Muscle layer of colon (tissue), 2 donors: ENCODE measurements at regions not wholly inside any gene's neighbourhood (a gene's known extent, or its start where the extent isn't known, plus 50 kb on each side); places are given as distances from the start of the nearest gene placed in this dataset.

Experiments
- H3K27ac ChIP-seq: one replicate; pipeline ENCODE4 v1.7.0; 2013; ENCODE audit warnings: low read depth, mild to moderate bottlenecking, low read length, moderate library complexity
- H3K27me3 ChIP-seq, 2 donors: one replicate each; pipeline ENCODE4 v1.7.0; 2013; ENCODE audit warnings: low read length in 2 of 2, mild to moderate bottlenecking in 2 of 2; ENCODE audit not compliant: insufficient read depth in 2 of 2, control insufficient read depth in 1 of 2
- H3K36me3 ChIP-seq: one replicate; pipeline ENCODE4 v1.7.0; 2013; ENCODE audit warnings: mild to moderate bottlenecking, low read length; ENCODE audit not compliant: insufficient read depth
- H3K4me1 ChIP-seq: one replicate; pipeline ENCODE4 v1.7.0; 2013; ENCODE audit warnings: mild to moderate bottlenecking, low read length; ENCODE audit not compliant: insufficient read depth
- H3K4me3 ChIP-seq, 2 donors: one replicate each; pipeline ENCODE4 v1.7.0; 2013; ENCODE audit warnings: low read length in 2 of 2, low read depth in 1 of 2, mild to moderate bottlenecking in 1 of 2, moderate library complexity in 1 of 2
- H3K9ac ChIP-seq: one replicate; pipeline ENCODE4 v1.7.0; 2013; ENCODE audit warnings: low read length
- H3K9me3 ChIP-seq: one replicate; pipeline ENCODE4 v1.7.0; 2013; ENCODE audit warnings: mild to moderate bottlenecking, low read length
- donor health status: abdominal sarcoma.
- donor health status: Adenocarcinoma of cecum.

DNA sequence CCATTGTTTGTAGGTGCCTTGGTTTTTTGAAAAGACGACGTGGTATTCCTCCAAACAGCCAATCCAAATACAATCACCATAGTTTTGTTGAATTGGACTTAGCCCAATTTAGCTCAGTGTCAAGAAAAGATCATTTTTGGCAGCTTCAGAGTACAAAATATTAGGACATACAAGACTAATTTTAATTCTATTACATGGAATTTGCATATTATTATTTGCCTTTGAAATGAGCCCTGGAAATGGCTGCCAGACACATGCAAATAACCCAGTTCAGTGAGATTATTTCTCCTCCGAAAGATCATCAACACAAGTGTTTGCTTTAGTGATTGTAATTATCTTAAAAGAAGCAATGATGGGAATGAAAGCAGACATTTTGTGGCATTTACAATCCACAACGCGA, 89.3 kb downstream of the PLK2 start:
- Histone ChIP-seq H3K27ac (no peak overlapping the region), H3K9ac (no peak overlapping the region), H3K9me3 (no peaks in the 10 kb centered on the region), H3K4me1 (no peaks in the 10 kb centered on the region), H3K4me3 (no peak overlapping the region), H3K27me3 (no peaks in the 10 kb centered on the region), H3K36me3 (no peaks in the 10 kb centered on the region)

DNA sequence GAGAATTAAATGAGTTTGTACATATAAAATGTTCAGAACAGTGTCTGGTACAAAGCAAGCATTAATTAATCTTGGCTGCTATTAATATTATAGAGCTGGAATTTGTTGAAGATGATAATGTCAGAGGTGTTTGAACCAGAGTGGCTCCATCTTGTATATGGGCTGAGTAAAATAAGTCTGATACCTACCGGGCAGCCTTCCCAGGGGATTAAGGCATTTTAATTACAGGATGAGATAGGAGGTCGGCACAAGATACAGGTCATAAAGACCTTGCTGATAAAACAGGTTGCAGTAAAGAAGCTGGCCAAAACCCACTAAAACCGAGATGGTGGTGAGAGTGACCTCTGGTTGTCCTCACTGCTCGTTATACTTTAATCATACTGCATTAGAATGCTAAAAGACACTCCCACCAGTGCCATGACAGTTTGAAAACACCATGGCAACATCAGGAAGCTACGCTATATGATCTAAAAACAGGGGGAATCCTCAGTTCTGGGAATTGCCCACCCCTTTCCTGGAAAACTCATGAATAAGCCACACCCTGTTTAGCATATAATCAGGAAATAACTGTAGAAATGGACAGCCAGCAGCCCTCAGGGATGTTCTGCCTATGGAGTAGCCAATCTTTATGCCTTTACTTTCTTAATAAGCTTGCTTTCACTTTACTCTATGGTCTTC, 90.2 kb downstream of the PLK2 start:
- Histone ChIP-seq H3K36me3 (no peaks in the 10 kb centered on the region), H3K9me3 (no peaks in the 10 kb centered on the region), H3K9ac (no peak overlapping the region), H3K4me1 (no peaks in the 10 kb centered on the region), H3K4me3 (no peak overlapping the region), H3K27me3 (no peaks in the 10 kb centered on the region), H3K27ac (no peak overlapping the region)

DNA sequence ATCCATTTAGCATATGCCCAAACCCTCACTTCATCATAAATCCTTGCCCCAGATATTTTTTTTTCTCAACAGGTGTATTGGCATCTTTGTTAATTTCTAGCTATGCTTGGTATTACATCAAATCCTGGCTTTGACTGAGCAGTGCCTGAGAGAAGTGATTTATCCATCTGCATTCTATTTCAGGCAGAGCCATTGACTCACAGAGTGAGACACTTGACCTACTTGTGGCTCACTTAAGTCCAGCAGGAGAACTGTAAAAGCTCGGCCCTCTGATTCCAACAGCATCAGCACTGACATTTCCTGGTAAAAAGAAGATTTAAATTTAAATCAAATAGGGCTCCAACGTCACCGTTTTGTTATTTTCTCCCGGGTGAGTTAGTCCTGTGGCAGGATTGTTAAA, 93.4 kb downstream of the PLK2 start:
- Histone ChIP-seq H3K27ac (no peak overlapping the region), H3K4me1 (no peaks in the 10 kb centered on the region), H3K4me3 (no peak overlapping the region), H3K9me3 (no peaks in the 10 kb centered on the region), H3K27me3 (no peaks in the 10 kb centered on the region), H3K36me3 (no peaks in the 10 kb centered on the region), H3K9ac (no peak overlapping the region)

DNA sequence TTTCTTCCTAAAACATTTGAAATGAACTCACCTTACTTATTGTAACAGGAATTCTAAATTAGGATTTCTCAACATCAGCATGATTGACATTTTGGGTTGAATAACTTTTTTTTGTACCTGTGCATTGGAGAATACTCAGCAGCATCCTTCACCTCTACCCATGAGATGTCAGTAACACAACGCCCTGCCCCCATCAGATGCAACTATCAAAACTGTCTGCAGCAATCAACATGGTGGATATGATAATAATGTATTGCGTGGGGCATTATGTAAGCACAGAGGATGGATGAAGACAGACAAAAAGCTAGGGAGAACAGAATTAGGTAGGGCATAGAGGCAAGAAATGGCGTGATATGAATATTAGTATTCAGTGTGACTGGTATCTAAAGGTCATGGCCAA, 94.1 kb downstream of the PLK2 start:
- Histone ChIP-seq H3K27me3 (no peaks in the 10 kb centered on the region), H3K27ac (no peak overlapping the region), H3K4me1 (no peaks in the 10 kb centered on the region), H3K9ac (no peak overlapping the region), H3K4me3 (no peak overlapping the region), H3K9me3 (no peaks in the 10 kb centered on the region), H3K36me3 (no peaks in the 10 kb centered on the region)

DNA sequence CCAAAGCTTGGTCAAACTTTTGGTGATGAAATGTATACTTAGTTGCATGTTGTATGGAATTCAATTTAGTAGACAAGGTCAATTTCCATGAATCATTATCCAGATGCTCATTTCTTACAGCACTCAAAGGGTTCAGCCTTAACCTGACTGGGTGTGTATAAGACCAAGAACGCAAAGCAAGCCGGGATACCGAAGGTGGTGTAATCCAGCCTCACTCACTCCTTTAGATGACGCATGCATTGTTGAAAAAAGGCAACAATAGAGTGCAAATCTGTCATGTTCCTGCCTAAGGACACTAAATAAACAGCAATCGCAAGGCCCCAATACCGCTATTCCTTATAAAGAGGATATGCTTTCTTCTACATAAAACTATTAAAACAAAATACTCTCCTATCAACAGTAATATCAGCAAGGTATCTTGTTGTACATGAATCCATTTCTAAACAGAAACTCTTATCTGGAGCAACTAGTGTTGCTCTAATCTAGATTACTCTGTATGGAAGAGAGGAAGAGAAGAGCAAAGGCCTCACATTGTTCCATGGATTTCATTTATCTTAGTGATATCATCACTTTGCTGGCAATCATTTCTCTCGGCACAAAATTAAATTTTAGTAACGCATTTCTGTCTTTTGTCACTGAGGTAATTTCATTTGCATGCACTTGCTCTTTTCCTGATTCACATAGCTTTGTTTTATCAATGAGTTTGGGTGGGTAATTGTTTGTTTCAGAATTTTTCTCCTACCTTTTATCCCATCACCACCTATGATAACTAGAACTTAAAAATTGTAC, 96.2 kb downstream of the PLK2 start:
- Histone ChIP-seq H3K4me1 (no peaks in the 10 kb centered on the region), H3K4me3 (no peak overlapping the region), H3K27me3 (no peaks in the 10 kb centered on the region), H3K27ac (no peak overlapping the region), H3K9ac (no peak overlapping the region), H3K36me3 (no peaks in the 10 kb centered on the region), H3K9me3 (no peaks in the 10 kb centered on the region)

DNA sequence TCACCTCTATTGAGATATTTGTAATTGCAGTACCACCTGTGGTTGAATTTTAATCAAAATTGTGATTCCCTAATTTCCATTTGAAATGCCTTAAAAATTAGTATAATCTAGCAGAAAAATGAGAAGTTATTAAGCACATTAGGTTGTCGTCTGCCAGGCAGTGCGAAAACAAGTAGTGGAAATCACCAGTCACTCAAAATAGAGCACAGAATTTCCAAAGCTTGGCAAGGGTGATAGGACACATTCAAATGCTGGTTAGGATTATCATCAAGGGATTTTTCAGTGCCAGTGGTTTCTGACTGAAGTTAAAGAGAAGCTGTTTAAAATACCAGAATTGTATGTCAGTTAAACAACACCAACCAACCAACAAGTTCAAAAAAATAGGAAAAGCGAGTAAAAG, 97.8 kb downstream of the PLK2 start:
- no peak overlapping the region for H3K4me3 ChIP-seq
- no peaks in the 10 kb centered on the region for H3K36me3 ChIP-seq
- H3K4me1 ChIP-seq = no peaks in the 10 kb centered on the region
- H3K9ac ChIP-seq = no peak overlapping the region
- no peaks in the 10 kb centered on the region for H3K9me3 ChIP-seq
- no peaks in the 10 kb centered on the region for H3K27me3 ChIP-seq
- no peak overlapping the region for H3K27ac ChIP-seq

DNA sequence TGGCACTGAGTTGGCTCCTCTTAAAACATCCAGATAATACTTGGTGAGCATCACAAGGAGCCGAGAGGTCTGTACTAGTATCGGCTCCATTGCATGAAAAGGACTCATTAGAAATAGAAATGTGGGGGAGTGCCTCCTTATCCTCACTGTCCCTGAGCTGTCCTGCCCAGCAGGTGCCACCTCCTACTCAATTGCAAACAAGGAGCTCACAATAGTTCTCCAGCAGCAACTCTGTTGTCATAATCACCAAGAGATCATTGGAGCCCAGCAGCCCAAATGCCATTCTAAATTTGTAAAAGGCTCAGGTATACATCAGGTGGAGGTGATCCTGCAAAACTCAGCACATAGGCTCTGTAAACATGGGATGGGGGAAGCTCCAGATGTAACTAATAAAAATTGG, 99.1 kb downstream of the PLK2 start:
- H3K4me3 ChIP-seq = no peak overlapping the region
- no peak overlapping the region for H3K27ac ChIP-seq
- no peaks in the 10 kb centered on the region for H3K9me3 ChIP-seq
- H3K4me1 ChIP-seq = no peaks in the 10 kb centered on the region
- no peak overlapping the region for H3K9ac ChIP-seq
- H3K27me3 ChIP-seq = no peaks in the 10 kb centered on the region
- H3K36me3 ChIP-seq = no peaks in the 10 kb centered on the region

DNA sequence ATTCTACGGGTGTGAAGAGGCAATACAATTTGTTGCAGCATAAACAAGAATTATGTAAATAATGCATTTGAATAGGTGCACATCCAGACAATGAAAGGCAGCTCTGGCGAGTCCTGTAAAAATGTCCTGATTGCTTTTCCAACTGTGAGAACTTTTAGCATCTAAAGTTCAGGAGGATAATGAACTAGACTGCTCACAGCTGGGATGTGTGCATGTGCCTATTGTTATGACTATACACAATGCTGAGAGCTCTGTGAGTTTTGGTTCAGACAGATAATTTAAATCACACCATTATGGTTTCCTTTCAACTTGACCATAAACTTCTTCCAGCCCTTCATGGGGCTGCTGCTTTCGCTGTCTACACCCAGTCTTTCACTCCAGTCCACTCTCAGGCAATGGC, 99.9 kb downstream of the PLK2 start:
- Histone ChIP-seq H3K4me3 (no peak overlapping the region), H3K36me3 (no peaks in the 10 kb centered on the region), H3K4me1 (no peaks in the 10 kb centered on the region), H3K27ac (no peak overlapping the region), H3K9ac (no peak overlapping the region), H3K27me3 (no peaks in the 10 kb centered on the region), H3K9me3 (no peaks in the 10 kb centered on the region)

DNA sequence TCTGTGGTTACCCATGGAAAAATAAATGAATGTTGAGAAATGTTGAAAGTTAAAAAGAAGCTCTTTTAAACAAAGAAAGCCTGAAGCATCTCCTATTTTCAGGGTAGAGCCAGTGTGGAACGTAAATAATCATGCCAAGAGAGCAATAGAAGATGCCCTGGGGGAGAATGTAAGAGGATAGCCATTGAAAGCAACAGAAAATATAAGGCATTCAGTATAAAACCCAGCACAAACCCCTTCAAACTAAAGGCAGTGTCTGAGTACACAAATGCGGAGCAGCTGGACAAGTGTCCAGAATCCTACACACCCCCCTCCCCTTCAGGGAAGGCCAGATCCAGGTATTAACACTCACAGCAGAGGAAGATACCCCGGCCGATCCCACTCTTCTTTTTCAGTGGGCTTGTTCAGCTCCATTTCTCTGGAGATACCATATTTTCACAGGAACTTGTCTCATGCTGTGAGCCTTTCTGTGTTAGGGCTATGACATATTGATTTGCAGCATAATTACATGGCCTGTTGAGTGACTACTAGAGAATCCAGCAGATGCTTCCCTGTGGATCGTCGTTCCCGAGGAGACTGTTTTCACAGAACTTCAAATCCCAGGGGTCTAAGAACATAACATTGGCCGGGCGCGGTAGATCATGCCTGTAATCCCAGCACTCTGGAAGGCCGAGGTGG, 101.2 kb downstream of the PLK2 start:
- no peak overlapping the region for H3K27ac ChIP-seq
- H3K4me1 ChIP-seq = no peaks in the 10 kb centered on the region
- H3K27me3 ChIP-seq = no peaks in the 10 kb centered on the region
- H3K9me3 ChIP-seq = no peaks in the 10 kb centered on the region
- no peak overlapping the region for H3K4me3 ChIP-seq
- H3K9ac ChIP-seq = no peak overlapping the region
- no peaks in the 10 kb centered on the region for H3K36me3 ChIP-seq

DNA sequence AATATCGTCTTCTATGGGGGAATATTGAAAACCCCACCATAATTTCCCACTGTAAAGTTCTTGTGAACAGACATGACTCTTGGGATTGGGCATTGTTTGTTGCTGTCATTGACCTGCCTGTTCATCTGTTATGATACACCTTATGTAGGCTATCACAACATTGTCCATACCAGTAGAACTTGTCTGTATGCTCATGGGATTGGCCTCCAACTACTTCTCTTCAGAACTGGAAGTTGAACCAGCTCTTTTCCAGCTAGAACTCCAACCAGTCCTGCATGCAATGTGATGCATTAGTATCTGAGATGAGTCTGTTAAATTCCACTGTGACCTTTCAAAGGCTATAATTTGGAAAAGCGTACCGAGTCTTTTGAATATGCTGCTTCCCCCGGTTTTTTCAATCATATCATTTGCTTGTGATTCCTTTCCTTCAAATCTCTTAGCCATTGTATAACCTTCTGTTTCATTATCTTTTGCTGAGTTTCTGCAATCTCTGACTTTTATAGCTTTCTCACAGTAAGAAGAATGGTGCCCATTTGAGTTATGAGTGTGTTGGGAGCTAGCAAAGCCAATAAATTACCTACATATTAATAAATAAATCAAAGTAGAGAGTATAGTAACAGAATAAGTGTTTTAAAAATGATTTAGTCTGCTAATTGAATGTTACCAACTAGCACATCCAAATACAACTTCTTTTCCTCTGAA, 101.9 kb downstream of the PLK2 start:
- no peaks in the 10 kb centered on the region for H3K27me3 ChIP-seq

DNA sequence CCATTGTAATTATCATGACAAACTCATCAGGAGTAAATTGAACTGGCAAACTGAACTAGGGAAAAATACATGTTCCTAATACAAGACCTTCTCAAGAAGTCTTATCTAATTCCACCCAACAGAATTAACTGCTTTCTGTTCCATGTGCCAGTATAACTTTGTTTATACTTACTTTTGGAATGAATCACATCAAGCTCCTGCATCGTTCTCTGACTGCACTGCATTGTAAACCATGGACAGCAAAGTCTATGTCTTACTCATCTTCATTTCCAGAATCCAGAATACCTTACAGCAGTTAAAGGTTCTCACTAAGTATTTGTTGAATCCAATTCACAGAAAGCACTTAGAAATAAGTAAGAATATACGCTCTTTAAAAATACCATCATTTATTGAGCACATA, 102.8 kb downstream of the PLK2 start:
- no peak overlapping the region for H3K27ac ChIP-seq
- H3K9ac ChIP-seq = no peak overlapping the region
- H3K4me3 ChIP-seq = no peak overlapping the region
- H3K36me3 ChIP-seq = no peaks in the 10 kb centered on the region
- H3K9me3 ChIP-seq = no peaks in the 10 kb centered on the region
- H3K27me3 ChIP-seq = no peaks in the 10 kb centered on the region
- H3K4me1 ChIP-seq = no peaks in the 10 kb centered on the region

More for the DNA sequence above, 101.9 kb downstream of the PLK2 start:
- Histone ChIP-seq H3K4me3 (no peak overlapping the region), H3K4me1 (no peaks in the 10 kb centered on the region), H3K27ac (no peak overlapping the region), H3K9me3 (no peaks in the 10 kb centered on the region), H3K9ac (no peak overlapping the region), H3K36me3 (no peaks in the 10 kb centered on the region)
